Stimulated activated CD8-positive, alpha-beta memory T cell treated with anti-CD3 and anti-CD28 coated beads, Interleukin-4, amount 100 ng/mL, for 1 hour (primary cell): ENCODE measurements at regions not wholly inside any gene's neighbourhood (a gene's known extent, or its start where the extent isn't known, plus 50 kb on each side); places are given as distances from the start of the nearest gene placed in this dataset.
"Not testable (repeated sequence)": the region's sequence is repeated elsewhere in the genome, so short reads cannot be mapped to it uniquely, and the experiment has no call there.

Experiments used
- DNase-seq, 2 donors: peaks; one replicate each; pipeline ENCODE4 v3.0.0-alpha.2; 2020; ENCODE audit warnings: low read depth in 2 of 2, low spot score in 1 of 2

GRCh38 chr11:87778357-87778756 lies 396.9 kb downstream of the RAB38 start:
- DNase-seq: no peak

DNA sequence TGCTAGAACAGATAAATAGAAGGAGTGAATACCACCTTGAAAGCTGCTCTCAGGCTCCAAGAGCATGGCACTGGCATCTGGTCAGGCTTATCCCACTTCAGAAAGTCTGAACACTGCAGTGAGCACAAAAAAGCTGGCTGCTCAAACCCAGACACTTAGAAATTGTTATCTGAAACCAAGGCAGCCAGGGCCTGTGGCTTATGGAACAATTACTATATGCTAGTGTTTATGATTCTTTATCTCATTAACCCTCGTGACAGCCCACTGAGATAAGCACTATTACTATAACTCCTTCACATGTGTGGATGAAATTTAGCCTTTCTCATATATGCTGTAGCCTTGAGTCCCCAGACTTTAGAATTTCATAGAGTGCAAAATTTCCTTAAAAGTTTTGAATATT lies 400.2 kb downstream of the RAB38 start:
- DNase-seq: no peak

DNA sequence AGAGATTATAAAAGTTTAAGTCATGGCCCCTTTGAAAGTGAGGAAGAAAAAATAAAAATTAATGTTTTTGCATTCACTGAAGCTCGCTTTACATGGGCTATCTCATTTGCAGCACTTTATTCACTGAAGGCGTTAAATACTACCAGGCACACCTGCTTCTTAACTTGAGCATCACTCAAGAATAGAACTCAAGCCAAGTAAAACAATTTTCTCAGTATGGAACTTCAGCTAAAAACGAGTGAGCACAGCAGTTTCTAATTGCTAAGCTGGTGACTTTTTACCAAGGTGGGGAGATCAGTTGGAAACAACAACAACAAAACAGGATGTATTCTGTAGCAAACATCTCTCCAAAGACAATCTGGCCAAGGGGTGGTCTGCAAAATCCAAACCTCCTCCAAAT lies 405.6 kb downstream of the RAB38 start:
- no peak for DNase-seq

DNA sequence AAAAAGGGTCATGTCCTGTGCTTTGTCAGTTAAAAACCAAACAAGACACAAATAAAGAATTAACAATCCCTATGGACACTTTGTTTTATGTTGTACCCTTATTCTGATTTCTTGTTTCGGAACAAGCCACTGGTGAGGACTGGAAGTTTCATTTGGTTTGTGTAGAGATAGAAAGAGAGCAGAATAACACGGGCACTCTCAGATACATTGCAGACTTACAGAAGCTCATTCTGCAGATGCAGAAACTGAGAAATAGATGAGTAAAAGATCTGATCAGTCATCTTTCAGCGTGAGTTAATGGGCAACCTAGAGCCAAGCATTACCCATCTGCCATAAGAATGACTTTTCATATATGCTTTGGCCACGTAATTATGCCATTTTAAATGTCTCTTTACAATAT lies 407.6 kb downstream of the RAB38 start:
- no peak for DNase-seq

GRCh38 chr11:87764075-87764474 lies 411.2 kb downstream of the RAB38 start:
- DNase-seq: not testable (repeated sequence)

- no peak for DNase-seq
Measured at GRCh38 chr11:87754685-87755084, 420.6 kb downstream of the RAB38 start.

GRCh38 chr11:87753143-87753542 lies 422.1 kb downstream of the RAB38 start:
- no peak for DNase-seq

DNA sequence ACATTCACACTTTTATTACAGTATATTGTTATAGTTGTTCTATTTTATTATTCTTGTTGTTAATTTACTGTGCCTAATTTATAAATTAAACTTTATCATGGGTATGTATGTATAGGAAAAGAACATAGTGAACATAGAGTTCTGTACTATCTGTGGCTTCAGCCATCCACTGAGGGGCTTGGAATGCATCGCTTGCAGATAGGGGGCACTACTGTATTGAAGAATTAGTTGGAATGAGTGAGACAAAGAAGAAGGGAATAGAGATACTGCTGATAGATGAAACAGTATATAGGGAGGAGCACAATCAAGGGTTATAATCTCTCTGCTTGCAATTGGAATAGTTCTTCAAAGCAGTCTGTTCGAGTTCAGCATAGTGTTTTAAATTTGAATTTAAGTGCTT lies 432.2 kb downstream of the RAB38 start:
- DNase-seq: no peak

DNA sequence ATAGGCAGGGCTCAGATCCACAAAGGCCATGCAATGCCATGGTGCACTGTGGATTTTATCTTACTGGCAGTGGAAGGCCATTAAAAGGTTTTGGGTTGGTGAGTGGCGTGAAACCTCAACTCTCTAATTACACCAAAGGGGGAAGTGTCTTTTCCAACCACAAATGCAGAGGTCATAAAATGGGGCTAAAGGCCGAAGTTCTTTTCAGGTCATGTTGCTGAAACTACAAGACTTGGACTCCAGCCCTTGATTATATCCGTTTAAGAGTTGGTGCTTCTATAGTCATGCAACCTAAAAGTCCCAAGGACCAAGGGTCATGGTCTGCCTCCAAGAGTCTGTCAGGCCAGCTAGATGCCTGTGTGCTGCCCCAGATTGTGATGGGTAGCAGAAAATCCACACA lies 434.3 kb downstream of the RAB38 start:
- DNase-seq: no peak

DNA sequence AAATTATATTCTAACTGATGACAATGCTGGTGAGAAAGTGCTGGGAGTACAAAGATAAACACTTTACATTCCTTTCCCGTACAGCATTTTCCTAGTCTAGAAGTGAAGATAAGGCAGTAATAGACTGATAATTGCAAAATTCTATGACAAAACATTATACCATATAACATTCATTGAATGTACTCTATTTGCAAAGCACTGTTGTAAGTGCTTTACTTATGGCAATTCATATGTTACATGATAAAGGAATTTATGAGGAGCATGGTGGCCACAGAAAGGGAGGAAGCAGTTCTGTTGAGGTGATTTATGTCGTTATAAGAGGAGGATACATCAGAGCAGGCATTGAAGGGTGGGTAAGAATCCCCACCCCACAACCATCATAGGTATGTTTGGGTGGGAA lies 434.8 kb downstream of the RAB38 start:
- DNase-seq: no peak

GRCh38 chr11:87739766-87740165 lies 435.5 kb downstream of the RAB38 start:
- DNase-seq: no peak

GRCh38 chr11:87739261-87739660 lies 436.0 kb downstream of the RAB38 start:
- DNase-seq: no peak

- DNase-seq: no peak
Measured at GRCh38 chr11:87736928-87737327, 438.3 kb downstream of the RAB38 start.

- DNase-seq: no peak
Measured at GRCh38 chr11:87726506-87726905, 448.7 kb downstream of the RAB38 start.

DNA sequence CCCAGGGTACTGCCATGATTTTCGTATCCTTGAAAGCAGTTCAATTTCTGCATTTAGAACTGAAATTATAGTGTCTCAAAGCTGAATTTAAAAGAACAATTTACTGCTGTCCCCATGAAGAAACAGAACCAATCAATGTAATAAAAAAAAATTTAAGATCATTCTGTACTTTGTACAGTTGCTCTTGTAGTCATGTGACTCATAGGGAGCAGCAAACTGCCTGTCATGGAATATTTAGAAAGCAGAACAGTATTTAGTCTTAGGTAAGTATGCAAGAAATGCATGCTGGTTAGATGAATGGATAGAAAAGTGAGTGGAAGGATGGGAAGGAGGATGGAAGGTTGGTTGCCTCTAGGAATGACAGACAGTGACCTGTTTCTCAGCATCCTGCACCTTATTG lies 450.9 kb downstream of the RAB38 start:
- DNase-seq: no peak

- no peak for DNase-seq
Measured at GRCh38 chr11:87722756-87723565, 452.3 kb downstream of the RAB38 start.

- DNase-seq: no peak
Measured at GRCh38 chr11:87719326-87720073, 455.7 kb downstream of the RAB38 start.

GRCh38 chr11:87712802-87713202 lies 462.4 kb downstream of the RAB38 start:
- DNase-seq: no peak

GRCh38 chr11:87712391-87712790 lies 462.9 kb downstream of the RAB38 start:
- no peak for DNase-seq

- not testable (repeated sequence) for DNase-seq
Measured at GRCh38 chr11:87703589-87703988, 471.7 kb downstream of the RAB38 start.

GRCh38 chr11:87675993-87676392 lies 499.2 kb downstream of the RAB38 start:
- no peak for DNase-seq

DNA sequence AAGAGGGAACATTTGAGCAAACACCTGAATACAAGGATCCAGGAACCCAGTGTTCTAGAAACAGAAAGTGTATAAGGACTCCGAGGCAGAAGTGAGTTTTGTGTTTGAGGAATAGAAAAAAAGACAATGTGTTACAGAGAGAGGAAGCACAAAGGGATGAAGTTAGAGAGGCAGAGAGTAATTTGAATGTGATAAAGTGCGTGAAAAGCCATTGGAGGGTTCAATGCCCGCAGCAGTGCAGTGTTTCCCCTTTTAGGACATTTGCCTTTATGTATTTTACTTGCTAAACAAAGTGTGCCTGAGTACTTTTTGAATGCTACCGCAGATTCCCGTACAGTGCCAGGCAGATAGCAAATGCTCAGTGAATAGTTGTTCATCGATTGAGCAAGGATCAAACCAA lies 508.5 kb downstream of the RAB38 start:
- no peak for DNase-seq

- no peak for DNase-seq
Measured at GRCh38 chr11:87662287-87662686, 513.0 kb downstream of the RAB38 start.
